Neural cell (in vitro differentiated cells): ENCODE measurements at regions not wholly inside any gene's neighbourhood (a gene's known extent, or its start where the extent isn't known, plus 50 kb on each side); places are given as distances from the start of the nearest gene placed in this dataset.

Experiments used
- CTCF ChIP-seq: fragments of 450-650 bp; IDR thresholded peaks from 2 replicates; pipeline ENCODE4 v1.5.1; 2014; ENCODE audit warnings: antibody characterized with exemption, mild to moderate bottlenecking, moderate library complexity; ENCODE audit not compliant: poor library complexity, severe bottlenecking
- EP300 ChIP-seq: fragments of 450-650 bp; conservative IDR thresholded peaks from 2 replicates; pipeline ENCODE4 v1.6.1; 2014; ENCODE audit warnings: antibody characterized with exemption, mild to moderate bottlenecking, moderate library complexity; ENCODE audit not compliant: poor library complexity, severe bottlenecking
- EZH2 ChIP-seq: fragments of 200-600, 300-800 bp; shearing (Covaris generic), sonication (generic); IDR thresholded peaks from 2 replicates; pipeline ENCODE4 v1.6.1; 2014; ENCODE audit warnings: antibody characterized with exemption, low read length, borderline replicate concordance, mild to moderate bottlenecking; ENCODE audit not compliant: insufficient read depth, poor library complexity, severe bottlenecking
- POLR2AphosphoS5 ChIP-seq: IDR thresholded peaks from 2 replicates; pipeline ENCODE4 v1.6.1; 2012
- REST ChIP-seq: IDR thresholded peaks from 2 replicates; pipeline ENCODE4 v1.6.1; 2012; ENCODE audit warnings: borderline replicate concordance
- SMC3 ChIP-seq: fragments of 450-650 bp; conservative IDR thresholded peaks from 2 replicates; pipeline ENCODE4 v1.6.1; 2014; ENCODE audit warnings: antibody characterized with exemption, mild to moderate bottlenecking, moderate library complexity; ENCODE audit not compliant: poor library complexity
- TAF1 ChIP-seq: IDR thresholded peaks from 2 replicates; pipeline ENCODE4 v1.6.1; 2012; ENCODE audit warnings: low read depth

- TF ChIP-seq POLR2AphosphoS5 = no peak
- TF ChIP-seq SMC3 = no peak
- TF ChIP-seq TAF1 = no peak
- TF ChIP-seq CTCF = no peak
- TF ChIP-seq EZH2 = no peak
- no peak for TF ChIP-seq REST
- no peak for TF ChIP-seq EP300
Observed at GRCh38 chrX:120791013-120791643, 84.5 kb downstream of the CT47B1 start.
